Left kidney (tissue), 1 donor: ENCODE measurements at regions not wholly inside any gene's neighbourhood (a gene's known extent, or its start where the extent isn't known, plus 50 kb on each side); places are given as distances from the start of the nearest gene placed in this dataset.
"Not testable (repeated sequence)": the region's sequence is repeated elsewhere in the genome, so short reads cannot be mapped to it uniquely, and the experiment has no call there.

Experiments
- DNase-seq: peaks from one replicate; pipeline ENCODE4 v3.0.0-alpha.2; 2013

GRCh38 chr2:2896011-2896410 is 481.6 kb downstream of the EIPR1 start:
- no peak for DNase-seq

- DNase-seq: not testable (repeated sequence)
These were observed 483.6 kb downstream of the EIPR1 start for GRCh38 chr2:2894011-2894410.

DNA sequence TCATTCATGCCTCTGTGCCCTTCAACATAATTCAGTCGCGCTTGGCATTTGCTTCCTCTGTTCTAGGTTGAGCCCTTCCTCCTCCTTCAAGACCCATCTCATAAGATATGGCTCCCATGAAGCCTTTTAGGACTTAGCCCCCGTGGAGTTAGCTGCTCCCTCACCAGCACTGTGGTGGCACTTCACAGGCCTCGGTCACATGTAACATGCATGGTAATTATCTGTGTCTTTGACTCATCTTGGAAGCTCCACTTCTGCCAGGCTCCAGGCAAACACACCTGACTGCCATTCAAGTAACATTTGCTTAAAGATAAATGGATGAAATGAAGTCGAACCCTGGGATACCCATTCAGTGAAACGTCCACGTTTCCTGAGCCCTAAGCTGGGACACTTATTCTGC is 484.7 kb downstream of the EIPR1 start:
- DNase-seq: no peak

- DNase-seq: no peak
These were observed 485.2 kb downstream of the EIPR1 start for GRCh38 chr2:2892378-2892777.

GRCh38 chr2:2890901-2891300 is 486.7 kb downstream of the EIPR1 start:
- no peak for DNase-seq

DNA sequence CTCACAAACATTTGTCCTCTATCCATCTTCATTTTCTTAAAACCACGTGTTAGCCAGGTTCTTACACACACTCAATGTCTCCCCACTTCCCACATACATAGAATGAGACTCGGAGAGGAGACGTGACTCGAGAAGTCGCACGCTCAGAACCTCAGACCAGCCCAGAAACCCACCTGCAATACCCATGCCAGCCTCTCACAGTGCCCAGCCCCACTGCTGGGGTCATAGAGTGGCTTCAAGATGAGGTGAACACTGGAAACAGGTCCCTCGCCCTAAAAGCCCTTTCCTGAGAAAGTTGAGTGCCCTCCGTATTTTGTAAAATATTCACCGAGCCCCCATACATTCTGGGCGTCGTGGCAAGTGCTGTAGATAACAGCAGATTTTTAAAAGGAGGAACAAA is 487.4 kb downstream of the EIPR1 start:
- no peak for DNase-seq

DNA sequence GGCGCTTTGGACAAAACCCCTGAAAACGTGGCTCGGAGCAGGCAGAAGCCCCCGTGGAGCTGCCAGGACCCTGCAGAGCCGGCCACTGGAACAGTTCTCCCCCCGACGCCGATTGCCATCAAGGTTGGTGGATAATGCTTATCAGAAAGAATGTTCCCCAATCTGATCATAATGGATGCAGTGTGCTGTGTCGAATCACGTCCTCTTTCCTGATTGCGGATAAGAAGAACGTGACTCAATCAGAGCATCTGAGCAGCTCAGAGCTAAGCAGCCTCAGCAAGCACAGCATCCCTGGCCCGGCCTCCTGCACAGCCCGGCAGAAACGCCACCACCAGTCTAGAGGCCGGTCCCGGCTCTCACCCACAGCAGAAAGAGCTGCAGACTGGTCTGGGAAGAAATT is 488.0 kb downstream of the EIPR1 start:
- no peak for DNase-seq

- DNase-seq: no peak
These were observed 488.5 kb downstream of the EIPR1 start for GRCh38 chr2:2889141-2889540.

DNA sequence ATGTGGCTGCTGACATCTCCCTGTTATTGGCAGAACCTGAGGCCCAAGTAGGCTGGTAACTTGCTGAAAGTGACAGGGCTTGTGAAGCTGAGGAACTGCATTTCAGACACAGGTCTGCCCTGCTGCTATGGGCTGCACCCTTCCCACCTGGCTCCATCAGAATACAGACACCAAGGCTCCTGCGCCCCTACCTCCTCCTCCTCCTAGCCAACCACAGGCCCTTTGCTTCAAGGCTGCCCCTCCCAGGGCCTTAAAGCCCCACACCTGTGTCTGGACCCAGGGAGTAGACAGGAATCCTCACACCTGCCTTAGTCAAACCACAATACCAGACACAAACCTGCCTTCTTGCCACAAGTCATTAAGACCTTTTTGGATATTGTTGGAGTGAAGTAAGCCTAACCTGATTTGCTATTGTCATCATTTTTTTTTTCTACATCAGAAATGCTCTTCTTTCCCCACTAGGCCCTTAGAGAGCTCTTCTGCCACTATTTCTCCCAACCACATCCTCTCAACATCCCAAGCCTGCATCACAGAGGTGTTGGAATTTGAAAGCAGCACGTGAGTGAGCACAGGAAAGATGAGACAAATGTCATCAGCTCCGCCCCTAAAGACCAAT is 489.7 kb downstream of the EIPR1 start:
- DNase-seq: no peak

- DNase-seq: no peak
These were observed 490.7 kb downstream of the EIPR1 start for GRCh38 chr2:2886922-2887321.

DNA sequence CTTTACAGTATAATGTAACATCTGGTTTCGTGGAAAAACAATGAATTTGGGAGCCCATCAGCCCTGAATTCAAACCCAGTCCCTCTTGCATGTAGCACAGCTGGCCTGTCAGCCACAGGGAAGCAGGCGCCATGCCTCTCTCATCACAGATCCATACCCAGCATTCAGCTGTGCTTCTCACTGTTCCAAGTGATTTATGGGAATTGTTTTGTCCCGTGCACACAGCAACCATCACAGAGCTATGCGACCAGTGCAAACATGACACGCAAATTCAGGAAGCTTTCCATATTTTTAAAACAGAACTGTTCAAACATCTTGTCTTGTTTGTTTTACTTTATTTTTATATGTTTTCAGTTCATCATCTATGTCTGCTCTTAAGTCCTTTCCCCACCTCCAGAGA is 496.1 kb downstream of the EIPR1 start:
- DNase-seq: peak; percentile 39

DNA sequence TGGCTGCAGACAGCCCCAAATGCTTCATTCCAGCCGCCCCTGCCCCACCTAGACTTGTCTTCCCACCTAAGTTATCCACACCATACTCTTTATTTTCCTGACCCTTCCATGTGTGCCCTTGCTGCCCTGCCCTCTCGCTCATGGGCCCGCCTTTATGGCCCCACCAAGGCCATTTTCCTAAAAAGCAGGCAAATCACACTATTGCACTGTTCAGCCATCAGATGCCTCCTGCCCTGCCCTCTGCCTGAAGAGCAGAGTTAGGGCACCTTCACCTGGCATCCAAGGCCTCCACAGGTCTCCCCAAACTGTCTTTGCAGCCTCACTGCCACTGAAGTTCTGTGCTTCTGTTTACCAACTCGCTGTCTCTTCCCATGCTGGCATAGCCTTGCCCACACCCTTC is 496.7 kb downstream of the EIPR1 start:
- DNase-seq: no peak

GRCh38 chr2:2879781-2880180 is 497.8 kb downstream of the EIPR1 start:
- no peak for DNase-seq

DNA sequence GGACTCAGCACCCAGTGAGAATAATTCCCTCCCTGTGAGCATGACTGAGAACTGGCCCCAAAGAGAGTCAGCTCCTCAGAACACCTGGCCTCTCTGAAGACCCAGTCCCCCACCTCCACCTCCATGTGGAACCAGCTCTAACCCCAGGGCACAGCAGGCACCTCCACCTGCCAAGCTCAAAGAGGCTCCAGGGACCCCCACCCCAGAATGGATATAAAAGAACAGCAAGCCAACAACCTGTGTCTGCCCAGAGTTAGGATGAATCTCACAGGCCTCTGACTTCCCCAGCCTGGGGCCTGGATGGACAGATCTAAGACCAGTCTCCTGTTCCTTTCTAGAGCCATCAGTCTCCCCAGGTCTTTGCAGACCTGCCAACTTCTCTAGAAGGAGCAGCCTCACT is 498.5 kb downstream of the EIPR1 start:
- DNase-seq: no peak

DNA sequence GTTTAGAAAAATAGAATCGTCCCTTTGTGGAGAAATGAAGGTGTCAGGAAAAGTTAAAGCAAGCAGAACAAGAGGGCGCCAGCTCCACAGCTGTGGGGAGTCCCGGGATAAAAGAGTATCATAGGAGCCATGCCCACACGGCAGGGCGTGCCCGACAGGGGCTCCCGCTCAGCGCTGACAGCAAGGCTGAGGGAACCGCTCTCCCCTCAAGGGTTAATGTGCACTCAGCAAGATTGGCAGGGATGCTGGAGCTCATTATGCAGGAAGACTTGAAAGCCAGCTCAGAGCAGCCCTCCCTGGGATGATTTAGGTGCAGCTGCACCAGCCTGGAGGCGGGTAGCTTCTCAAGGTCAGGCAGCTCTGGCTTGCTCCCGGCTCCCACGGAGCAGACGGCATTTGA is 500.2 kb downstream of the EIPR1 start:
- DNase-seq: no peak

GRCh38 chr2:2876331-2877221 is 501.0 kb downstream of the EIPR1 start:
- peak; percentile 53 for DNase-seq

GRCh38 chr2:2875831-2876230 is 501.8 kb downstream of the EIPR1 start:
- no peak for DNase-seq

DNA sequence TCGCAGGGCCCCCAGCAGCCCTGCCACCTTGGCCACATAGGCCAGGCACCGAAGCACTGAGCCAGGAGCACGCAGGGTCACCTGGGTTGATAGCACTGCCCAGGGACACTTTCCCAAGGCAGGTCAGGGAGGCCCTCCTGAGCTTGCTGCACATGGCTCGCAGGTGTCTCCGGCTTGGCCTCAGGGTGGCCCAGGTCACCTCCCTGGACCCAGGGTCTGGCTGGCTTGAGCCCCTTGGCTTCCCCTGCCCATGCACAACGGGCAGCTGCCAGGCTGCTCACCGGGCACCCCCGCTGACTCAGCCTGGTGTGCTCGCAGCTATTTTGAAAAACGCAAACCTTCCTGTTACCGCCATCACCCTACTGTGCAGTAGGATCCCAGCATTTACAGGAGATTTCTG is 502.3 kb downstream of the EIPR1 start:
- no peak for DNase-seq

- DNase-seq: no peak
These were observed 502.8 kb downstream of the EIPR1 start for GRCh38 chr2:2874805-2875204.

- no peak for DNase-seq
These were observed 503.3 kb downstream of the EIPR1 start for GRCh38 chr2:2874341-2874740.

DNA sequence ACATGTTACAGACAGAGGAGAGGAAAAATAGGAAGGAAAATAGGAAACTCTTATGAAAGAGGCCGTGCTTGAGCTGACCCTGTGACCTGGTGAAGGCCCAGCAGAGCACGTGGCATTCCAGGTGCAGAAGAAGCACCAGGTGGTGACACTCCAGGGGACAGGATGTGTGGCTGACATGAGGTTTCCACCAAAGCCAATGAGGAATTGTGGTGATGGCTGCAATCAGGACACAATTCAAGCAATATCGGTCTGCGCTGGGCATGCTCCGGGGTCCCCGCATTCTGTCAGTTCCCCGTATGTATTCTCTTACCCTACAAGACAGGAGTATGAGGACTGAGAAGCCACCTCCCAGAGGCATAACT is 504.2 kb downstream of the EIPR1 start:
- no peak for DNase-seq

DNA sequence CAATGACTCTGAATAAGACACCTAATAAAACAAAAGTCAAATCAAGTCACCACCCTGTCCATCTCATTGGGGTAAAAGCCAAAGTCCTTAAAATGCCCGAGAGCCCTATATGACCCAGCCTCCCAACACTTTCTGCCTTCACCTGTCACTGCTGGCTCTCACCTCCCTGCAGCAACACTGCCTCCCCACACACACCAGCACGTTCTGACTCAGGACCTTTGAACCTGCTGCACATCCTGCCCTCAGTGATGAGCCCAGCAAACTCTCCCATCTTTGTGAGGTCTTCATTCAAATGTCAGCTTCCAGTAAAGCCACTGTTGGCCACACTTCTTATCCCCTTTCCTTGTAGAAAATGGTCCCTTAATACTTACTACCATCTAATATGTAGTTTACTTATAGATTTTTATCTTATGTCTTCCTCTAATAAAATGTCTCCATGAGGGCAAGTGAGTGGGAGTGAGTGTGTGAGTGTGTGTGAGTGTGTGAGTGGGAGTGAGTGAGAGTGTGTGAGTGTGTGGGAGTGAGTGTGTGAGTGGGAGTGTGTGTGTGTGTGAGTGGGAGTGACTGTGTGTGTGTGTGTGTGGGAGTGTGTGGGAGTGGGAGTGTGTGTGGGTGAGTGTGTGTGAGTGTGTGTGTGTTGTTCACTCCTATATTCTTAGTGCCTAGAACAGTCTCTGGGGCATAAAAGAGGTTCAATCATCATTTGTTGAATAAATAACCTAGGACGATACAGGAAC is 504.7 kb downstream of the EIPR1 start:
- no peak for DNase-seq

- no peak for DNase-seq
These were observed 505.4 kb downstream of the EIPR1 start for GRCh38 chr2:2872309-2872617.
